Stimulated activated naive B cell treated with anti-CD40 and anti-IgM and Interleukin-4, amounts not matched to agents 10 μg/mL and 1 μg/mL and 100 μg/mL, for 72 hours (primary cell): ENCODE measurements at regions not wholly inside any gene's neighbourhood (a gene's known extent, or its start where the extent isn't known, plus 50 kb on each side); places are given as distances from the start of the nearest gene placed in this dataset.

ENCODE experiments used
- ATAC-seq, 2 donors: fragments of 150-1000 bp; cut with Tn5 transposase; replicated peaks; 2 replicates each; pipeline ENCODE4 v1.10.0; 2021; ENCODE audit warnings: moderate library complexity in 1 of 2
- DNase-seq: peaks from one replicate; pipeline ENCODE4 v3.0.0; 2021
- H3K27ac Mint-ChIP-seq: one replicate; pipeline ENCODE4 v1.8.0; 2022; ENCODE audit warnings: mild to moderate bottlenecking, mixed read lengths
- H3K27me3 Mint-ChIP-seq, 2 donors: one replicate each; pipeline ENCODE4 v1.8.0; 2022; ENCODE audit warnings: mixed read lengths in 2 of 2
- H3K36me3 Mint-ChIP-seq, 2 donors: one replicate each; pipeline ENCODE4 v1.8.0; 2022; ENCODE audit warnings: mixed read lengths in 2 of 2, mild to moderate bottlenecking in 1 of 2
- H3K4me1 Mint-ChIP-seq, 2 donors: one replicate each; pipeline ENCODE4 v1.8.0; 2022; ENCODE audit warnings: mixed read lengths in 2 of 2, mild to moderate bottlenecking in 1 of 2
- H3K4me3 Mint-ChIP-seq, 2 donors: one replicate each; pipeline ENCODE4 v1.8.0; 2022; ENCODE audit warnings: mild to moderate bottlenecking in 2 of 2, mixed read lengths in 2 of 2, moderate library complexity in 1 of 2
- H3K9me3 Mint-ChIP-seq, 2 donors: one replicate each; pipeline ENCODE4 v1.8.0; 2022; ENCODE audit warnings: mixed read lengths in 2 of 2, mild to moderate bottlenecking in 1 of 2

DNA sequence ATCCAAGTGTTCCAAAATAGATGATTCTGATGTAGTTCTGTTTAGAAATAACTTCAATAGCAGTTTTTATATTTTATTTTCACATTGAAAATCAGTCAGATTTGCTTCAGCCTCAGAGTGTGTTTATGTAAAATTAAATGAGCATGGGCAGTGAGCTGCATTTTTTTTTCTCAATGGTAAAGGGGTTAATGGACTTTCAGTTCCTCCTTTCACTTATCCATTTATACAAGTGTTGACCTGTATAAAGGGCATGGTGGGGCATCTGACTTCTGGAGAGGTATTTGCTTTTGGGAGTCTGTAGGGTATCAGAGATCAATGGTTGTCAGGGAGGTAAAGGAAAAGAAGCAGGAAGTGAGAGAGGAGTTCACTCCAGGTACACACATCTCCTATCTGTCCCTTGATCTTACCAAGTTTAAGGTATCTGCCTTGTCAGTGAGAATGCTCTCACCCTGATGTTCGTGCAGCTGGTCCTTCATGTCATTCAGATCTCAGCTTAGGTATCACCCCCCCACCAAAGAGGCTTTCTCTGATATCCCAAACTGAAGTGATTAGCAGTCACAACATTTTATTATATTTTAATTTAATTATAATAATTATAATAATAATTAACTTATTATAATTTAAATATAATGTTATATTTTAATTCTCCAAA is 181.6 kb upstream of the LMNTD1 start:
- no peak overlapping the region for H3K27ac Mint-ChIP-seq
- H3K4me3 Mint-ChIP-seq, result no peak overlapping the region
- peaks cover 2 to 6% of the 10 kb centered on the region in 2 donors for H3K4me1 Mint-ChIP-seq
- ATAC-seq, result peak; percentile 91 to 94
- no peak for DNase-seq
- peaks cover 0 to 4% of the 10 kb centered on the region in 2 donors for H3K27me3 Mint-ChIP-seq
- H3K9me3 Mint-ChIP-seq, result peaks cover 7 to 8% of the 10 kb centered on the region in 2 donors
- peaks cover 2 to 3% of the 10 kb centered on the region in 2 donors for H3K36me3 Mint-ChIP-seq

DNA sequence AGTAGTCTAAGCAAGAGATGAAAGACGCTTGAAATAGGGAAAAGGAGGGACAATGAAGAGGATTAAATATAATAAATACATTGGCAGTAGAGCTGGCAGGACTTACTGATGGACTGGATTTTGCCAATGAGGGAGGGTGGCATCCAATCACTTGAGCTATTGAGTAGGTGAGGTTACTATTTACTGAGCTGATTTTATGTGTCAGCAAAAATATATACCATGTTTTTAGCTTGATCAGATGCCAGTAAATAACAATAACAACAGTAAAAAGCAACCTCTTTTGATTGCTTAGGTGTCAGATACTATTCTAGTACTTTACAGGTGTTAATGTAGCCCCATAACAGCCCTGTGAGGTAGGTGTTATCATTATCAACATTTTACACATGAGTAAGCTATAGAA is 187.5 kb upstream of the LMNTD1 start:
- Mint-ChIP-seq H3K27me3 (peaks cover 0 to 7% of the 10 kb centered on the region in 2 donors), H3K4me3 (no peak overlapping the region), H3K36me3 (peaks cover 2 to 3% of the 10 kb centered on the region in 2 donors), H3K4me1 (no peaks in the 10 kb centered on the region), H3K27ac (no peak overlapping the region), H3K9me3 (peaks cover 6 to 7% of the 10 kb centered on the region in 2 donors)
- ATAC-seq, result no peak
- no peak for DNase-seq

- Mint-ChIP-seq H3K4me3 (no peak overlapping the region), H3K27ac (no peak overlapping the region), H3K4me1 (no peaks in the 10 kb centered on the region), H3K27me3 (peaks cover 0 to 7% of the 10 kb centered on the region in 2 donors), H3K36me3 (peaks cover 2 to 3% of the 10 kb centered on the region in 2 donors), H3K9me3 (peaks cover 6 to 7% of the 10 kb centered on the region in 2 donors)
- ATAC-seq, result no peak
- DNase-seq, result no peak
Measured at GRCh38 chr12:25741917-25742316, 188.8 kb upstream of the LMNTD1 start.

DNA sequence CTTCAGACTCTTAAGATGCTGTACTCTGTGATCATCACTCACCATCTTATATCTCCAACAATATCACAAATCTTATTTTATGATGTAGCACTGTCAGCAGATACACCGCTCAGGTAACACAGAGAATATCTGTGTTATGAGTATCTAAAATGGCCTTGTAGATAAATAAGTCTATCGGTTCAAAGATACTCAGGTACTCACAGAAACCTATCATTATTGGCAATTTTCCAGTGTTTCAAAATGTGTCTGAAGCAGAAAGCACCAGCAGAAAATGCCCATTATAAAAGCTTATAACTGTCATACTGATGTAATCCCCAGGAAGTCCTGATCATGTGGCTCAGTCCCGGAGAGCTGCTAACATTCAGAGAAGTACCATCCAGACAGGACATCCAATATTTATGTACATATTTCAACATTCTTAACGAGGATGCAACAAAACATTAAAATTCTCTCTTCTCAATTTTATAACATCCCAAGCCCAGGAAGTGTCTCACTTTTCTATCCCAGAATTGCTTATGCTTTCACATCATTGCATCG is 190.7 kb upstream of the LMNTD1 start:
- Mint-ChIP-seq H3K36me3 (no peaks in the 10 kb centered on the region), H3K9me3 (no peaks in the 10 kb centered on the region), H3K27me3 (peaks cover 0 to 3% of the 10 kb centered on the region in 2 donors), H3K4me1 (no peaks in the 10 kb centered on the region), H3K27ac (no peak overlapping the region), H3K4me3 (no peak overlapping the region)
- no peak for DNase-seq
- no peak for ATAC-seq

DNA sequence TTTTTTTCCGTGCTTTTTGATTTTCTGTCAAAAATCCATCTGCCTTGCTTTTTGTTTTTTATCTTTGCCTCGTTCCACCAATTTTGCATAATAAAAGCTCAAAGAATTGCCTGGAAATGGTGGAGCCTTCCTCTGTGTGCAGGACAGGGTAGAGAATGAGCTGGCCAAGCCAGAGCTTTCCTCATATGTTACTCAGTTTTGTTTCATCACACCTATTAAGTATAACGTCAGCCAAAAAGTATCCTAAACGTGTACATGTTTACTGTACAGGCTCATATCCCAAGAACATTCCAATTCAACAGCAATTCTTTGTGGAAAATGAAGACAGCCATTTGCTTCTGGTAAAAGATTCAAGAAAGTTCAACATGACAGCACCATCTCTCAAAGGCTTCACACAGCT is 191.2 kb upstream of the LMNTD1 start:
- H3K4me1 Mint-ChIP-seq, result no peaks in the 10 kb centered on the region

GRCh38 chr12:25745281-25745680 is 192.2 kb upstream of the LMNTD1 start:
- Mint-ChIP-seq H3K4me3 (no peak overlapping the region), H3K36me3 (no peaks in the 10 kb centered on the region), H3K27ac (no peak overlapping the region), H3K27me3 (peaks cover 0 to 3% of the 10 kb centered on the region in 2 donors), H3K9me3 (no peaks in the 10 kb centered on the region), H3K4me1 (no peaks in the 10 kb centered on the region)
- DNase-seq, result no peak
- ATAC-seq, result no peak

More for the DNA sequence above, 191.2 kb upstream of the LMNTD1 start:
- ATAC-seq (no peak), DNase-seq (no peak)
- H3K27me3 Mint-ChIP-seq, result peaks cover 0 to 3% of the 10 kb centered on the region in 2 donors
- H3K4me3 Mint-ChIP-seq, result no peak overlapping the region
- no peaks in the 10 kb centered on the region for H3K9me3 Mint-ChIP-seq
- no peaks in the 10 kb centered on the region for H3K36me3 Mint-ChIP-seq
- H3K27ac Mint-ChIP-seq, result no peak overlapping the region

GRCh38 chr12:25746131-25746530 is 193.0 kb upstream of the LMNTD1 start:
- H3K4me3 Mint-ChIP-seq, result no peak overlapping the region
- H3K4me1 Mint-ChIP-seq, result no peaks in the 10 kb centered on the region
- no peaks in the 10 kb centered on the region for H3K27me3 Mint-ChIP-seq
- H3K27ac Mint-ChIP-seq, result no peak overlapping the region
- no peaks in the 10 kb centered on the region for H3K36me3 Mint-ChIP-seq
- DNase-seq (no peak), ATAC-seq (no peak)
- no peaks in the 10 kb centered on the region for H3K9me3 Mint-ChIP-seq

DNA sequence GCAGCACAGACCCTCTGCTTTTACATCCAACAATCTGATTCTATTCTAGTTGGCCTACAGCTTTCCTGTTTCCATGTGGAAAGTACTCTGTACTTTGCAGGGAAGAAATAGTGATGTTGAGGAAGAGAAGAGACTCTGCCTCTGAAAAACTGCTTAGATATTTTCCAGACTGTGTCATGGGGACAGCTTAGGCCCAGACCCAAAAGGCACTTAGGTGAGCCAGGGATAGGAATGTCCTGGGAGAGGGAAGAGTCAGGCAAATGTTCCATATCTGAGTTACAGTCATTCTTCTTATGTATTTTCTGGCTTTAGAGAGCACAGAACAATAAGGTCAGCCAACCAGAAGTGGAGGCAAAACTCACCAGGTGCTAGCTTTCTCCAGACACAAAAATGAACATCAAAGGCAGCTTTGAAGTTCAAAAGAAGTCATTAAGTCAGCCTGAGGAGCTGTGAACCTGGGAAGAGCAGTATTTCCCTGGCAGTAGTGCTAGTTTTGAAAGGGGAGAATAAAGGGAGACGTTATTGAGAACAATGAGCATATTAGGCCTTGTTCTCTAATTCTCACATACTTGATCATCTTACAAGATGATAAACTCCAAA is 199.7 kb upstream of the LMNTD1 start:
- Mint-ChIP-seq H3K9me3 (no peaks in the 10 kb centered on the region), H3K4me1 (no peaks in the 10 kb centered on the region), H3K36me3 (no peaks in the 10 kb centered on the region), H3K27me3 (no peaks in the 10 kb centered on the region), H3K4me3 (no peak overlapping the region), H3K27ac (no peak overlapping the region)
- no peak for DNase-seq
- ATAC-seq, result no peak

DNA sequence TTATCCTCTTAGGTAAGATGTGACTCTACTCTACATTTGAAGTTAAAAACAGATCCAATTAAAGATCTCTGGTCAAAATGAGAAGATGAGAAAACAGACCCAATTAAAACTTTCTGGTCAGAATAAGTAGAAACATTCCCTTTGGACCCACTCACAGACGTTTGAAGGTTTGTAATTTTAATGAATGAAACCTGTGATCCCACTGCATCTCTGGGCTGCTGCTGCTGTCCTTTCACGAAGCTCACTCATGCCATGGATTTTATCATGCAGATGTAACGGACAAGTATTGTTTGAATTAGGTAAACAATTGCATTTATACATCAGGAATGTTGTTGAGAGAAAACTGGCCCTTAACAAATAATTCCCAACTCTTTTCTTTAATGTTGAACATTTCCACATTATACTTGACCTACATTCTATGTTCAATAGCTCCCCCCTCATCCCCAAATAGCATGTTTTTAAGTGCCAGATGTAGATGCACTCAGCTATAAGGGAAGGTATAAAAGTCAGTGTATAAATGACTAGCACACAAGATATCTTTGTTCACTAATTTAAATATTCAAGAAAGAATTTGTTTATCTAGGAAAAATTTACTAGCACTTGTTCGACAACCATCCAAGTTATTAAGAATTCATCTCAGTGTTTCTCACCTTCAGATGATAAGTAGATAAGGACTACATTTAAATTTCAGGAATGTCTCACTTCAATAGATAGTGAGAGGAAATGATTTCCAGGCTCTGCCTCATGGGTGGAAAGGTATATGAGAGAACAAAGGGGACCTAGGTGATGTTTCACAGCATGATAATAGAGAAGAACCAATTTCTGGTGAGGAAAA is 202.3 kb upstream of the LMNTD1 start:
- Mint-ChIP-seq H3K4me1 (no peaks in the 10 kb centered on the region), H3K9me3 (no peaks in the 10 kb centered on the region), H3K27ac (no peak overlapping the region), H3K27me3 (no peaks in the 10 kb centered on the region), H3K4me3 (no peak overlapping the region), H3K36me3 (no peaks in the 10 kb centered on the region)
- DNase-seq (no peak), ATAC-seq (no peak)

DNA sequence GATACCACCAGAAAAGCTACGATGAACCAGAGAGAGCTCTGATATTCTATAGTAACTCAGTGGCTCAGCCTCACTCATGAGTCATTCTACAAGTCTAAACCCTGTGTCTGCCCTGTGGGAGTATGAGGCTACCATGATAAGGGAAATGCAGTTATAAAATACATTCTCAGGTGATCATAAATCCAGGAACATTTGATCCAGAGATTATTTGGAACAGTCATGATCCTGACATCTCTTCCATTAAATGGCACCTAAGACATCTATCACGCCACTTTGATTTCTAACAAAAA is 202.6 kb upstream of the RASSF8 start:
- H3K4me1 Mint-ChIP-seq, result no peaks in the 10 kb centered on the region
- H3K27ac Mint-ChIP-seq, result no peak overlapping the region
- ATAC-seq, result no peak
- no peak overlapping the region for H3K4me3 Mint-ChIP-seq
- no peaks in the 10 kb centered on the region for H3K36me3 Mint-ChIP-seq
- no peaks in the 10 kb centered on the region for H3K27me3 Mint-ChIP-seq
- no peaks in the 10 kb centered on the region for H3K9me3 Mint-ChIP-seq
- DNase-seq, result no peak

DNA sequence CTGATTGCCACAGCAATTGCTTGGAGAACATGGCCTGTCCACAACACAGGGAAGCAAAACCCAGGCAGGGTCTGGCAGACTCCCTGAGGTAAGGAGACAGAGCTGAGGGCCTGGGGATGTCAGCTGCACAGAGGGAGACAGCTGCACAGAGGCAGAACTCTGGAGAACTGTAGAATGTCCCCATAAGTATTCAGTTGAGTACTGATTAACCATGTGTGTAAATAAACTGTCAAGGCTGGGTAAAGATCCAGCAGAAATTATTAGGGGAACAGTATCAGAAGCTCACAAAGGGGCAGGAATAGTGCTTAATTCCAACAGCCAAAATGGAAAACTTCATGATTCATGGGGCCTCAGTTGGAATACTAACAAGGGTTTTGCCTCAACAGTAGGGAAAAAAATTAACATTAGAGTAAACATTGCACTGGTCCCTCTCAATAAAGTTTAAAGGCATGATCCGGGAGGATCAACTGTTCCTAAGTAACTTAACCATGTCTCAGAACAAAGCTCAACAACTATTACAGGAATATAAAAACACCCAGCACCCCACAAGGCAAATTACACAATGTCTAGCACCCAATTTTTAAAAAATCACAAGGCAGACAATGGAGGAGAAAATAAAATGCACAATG is 201.3 kb upstream of the RASSF8 start:
- ATAC-seq (no peak), DNase-seq (no peak)
- no peaks in the 10 kb centered on the region for H3K4me1 Mint-ChIP-seq
- no peaks in the 10 kb centered on the region for H3K36me3 Mint-ChIP-seq
- no peak overlapping the region for H3K27ac Mint-ChIP-seq
- no peaks in the 10 kb centered on the region for H3K9me3 Mint-ChIP-seq
- no peak overlapping the region for H3K4me3 Mint-ChIP-seq
- H3K27me3 Mint-ChIP-seq, result no peaks in the 10 kb centered on the region

- no peak overlapping the region for H3K4me3 Mint-ChIP-seq
Measured at GRCh38 chr12:25759752-25760151, 198.7 kb upstream of the RASSF8 start.

DNA sequence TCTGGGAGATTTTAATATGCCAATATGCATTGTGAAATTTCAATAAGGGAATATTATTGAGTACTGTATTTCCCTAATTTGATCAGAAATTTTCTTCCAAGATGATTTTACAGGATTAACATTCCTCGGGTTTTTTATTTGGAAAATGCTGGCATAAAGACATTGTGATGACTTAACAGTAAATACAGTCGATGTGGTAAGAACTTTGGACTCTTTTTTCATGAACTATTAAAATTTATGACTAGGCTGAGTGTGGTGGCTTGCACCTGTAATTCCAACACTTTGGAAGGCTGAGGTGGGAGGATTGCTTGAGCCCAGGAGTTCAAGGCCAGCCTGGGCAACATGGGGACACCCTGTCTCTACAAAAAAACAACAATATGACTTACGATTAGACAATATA is 197.1 kb upstream of the RASSF8 start:
- H3K4me1 Mint-ChIP-seq, result no peaks in the 10 kb centered on the region
- H3K27me3 Mint-ChIP-seq, result no peaks in the 10 kb centered on the region
- ATAC-seq, result no peak
- no peak overlapping the region for H3K4me3 Mint-ChIP-seq
- no peak for DNase-seq
- no peak overlapping the region for H3K27ac Mint-ChIP-seq
- H3K36me3 Mint-ChIP-seq, result no peaks in the 10 kb centered on the region
- peaks cover 0 to 2% of the 10 kb centered on the region in 2 donors for H3K9me3 Mint-ChIP-seq

More at GRCh38 chr12:25759752-25760151, 198.7 kb upstream of the RASSF8 start:
- Mint-ChIP-seq H3K27me3 (no peaks in the 10 kb centered on the region), H3K4me1 (no peaks in the 10 kb centered on the region), H3K9me3 (peaks cover 0 to 2% of the 10 kb centered on the region in 2 donors), H3K27ac (no peak overlapping the region), H3K36me3 (no peaks in the 10 kb centered on the region)
- DNase-seq, result no peak
- ATAC-seq, result no peak

- DNase-seq, result no peak
- H3K27ac Mint-ChIP-seq, result no peak overlapping the region
Measured at GRCh38 chr12:25764409-25764808, 194.1 kb upstream of the RASSF8 start.

More at GRCh38 chr12:25764409-25764808, 194.1 kb upstream of the RASSF8 start:
- Mint-ChIP-seq H3K9me3 (peaks cover 0 to 2% of the 10 kb centered on the region in 2 donors), H3K4me1 (no peaks in the 10 kb centered on the region), H3K27me3 (no peaks in the 10 kb centered on the region), H3K36me3 (no peaks in the 10 kb centered on the region), H3K4me3 (no peak overlapping the region)
- ATAC-seq, result no peak
